G401 (cell line): ENCODE measurements at regions not wholly inside any gene's neighbourhood (a gene's known extent, or its start where the extent isn't known, plus 50 kb on each side); places are given as distances from the start of the nearest gene placed in this dataset.
"Not testable (repeated sequence)": the region's sequence is repeated elsewhere in the genome, so short reads cannot be mapped to it uniquely, and the experiment has no call there.

ENCODE experiments used
- DNase-seq: peaks from one replicate; pipeline ENCODE4 v3.0.0-alpha.2; 2015; ENCODE audit warnings: low spot score
- in situ Hi-C: cut with HindIII; loops from 2 replicates; pipeline ENCODE4 v1.10.0; 2016; ENCODE audit warnings: low sequenced_read_pairs, mixed read lengths

GRCh38 chrY:7280151-7280740 lies 368.7 kb upstream of the AMELY start:
- DNase-seq, in situ Hi-C loops: not testable (repeated sequence)

GRCh38 chrY:7275751-7276150 lies 364.2 kb upstream of the AMELY start:
- no peak for DNase-seq
- in situ Hi-C loops: no loop called here

- in situ Hi-C loops: no loop called here
- no peak for DNase-seq
Observed at GRCh38 chrY:7275014-7275413, 363.5 kb upstream of the AMELY start.

- in situ Hi-C loops: no loop called here
- DNase-seq: no peak
Observed at GRCh38 chrY:7274369-7274913, 362.9 kb upstream of the AMELY start.

- DNase-seq: peak; percentile 15
- in situ Hi-C loops: no loop called here
Observed at GRCh38 chrY:7273587-7274203, 362.1 kb upstream of the AMELY start.

- in situ Hi-C loops: no loop called here
- peak; percentile 70 for DNase-seq
Observed at GRCh38 chrY:7272556-7273195, 361.1 kb upstream of the AMELY start.

GRCh38 chrY:7263773-7264172 lies 352.2 kb upstream of the AMELY start:
- in situ Hi-C loops: no loop called here

GRCh38 chrY:7262531-7262930 lies 351.0 kb upstream of the AMELY start:
- DNase-seq: no peak
- in situ Hi-C loops: no loop called here

More at GRCh38 chrY:7263773-7264172, 352.2 kb upstream of the AMELY start:
- no peak for DNase-seq

- DNase-seq: no peak
- in situ Hi-C loops: no loop called here
Observed at GRCh38 chrY:7261254-7261653, 349.7 kb upstream of the AMELY start.

- DNase-seq: no peak
- in situ Hi-C loops: no loop called here
Observed at GRCh38 chrY:7240101-7240500, 328.5 kb upstream of the AMELY start.

GRCh38 chrY:7211971-7212370 lies 300.4 kb upstream of the AMELY start:
- DNase-seq: no peak
- in situ Hi-C loops: no loop called here

- no peak for DNase-seq
- in situ Hi-C loops: no loop called here
Observed at GRCh38 chrY:7204456-7204855, 292.9 kb upstream of the AMELY start.

- in situ Hi-C loops: no loop called here
- peak; percentile 76 for DNase-seq
Observed at GRCh38 chrY:7182591-7182990, 271.0 kb upstream of the AMELY start.

- no peak for DNase-seq
- in situ Hi-C loops: no loop called here
Observed at GRCh38 chrY:7177631-7178030, 266.1 kb upstream of the AMELY start.

- in situ Hi-C loops: no loop called here
- no peak for DNase-seq
Observed at GRCh38 chrY:7169475-7169874, 257.9 kb upstream of the AMELY start.

GRCh38 chrY:7141477-7141876 lies 229.9 kb upstream of the AMELY start:
- in situ Hi-C loops: no loop called here
- no peak for DNase-seq
